ENCODE measurements at regions not wholly inside any gene's neighbourhood (a gene's known extent, or its start where the extent isn't known, plus 50 kb on each side); places are given as distances from the start of the nearest gene placed in this dataset.

DNA sequence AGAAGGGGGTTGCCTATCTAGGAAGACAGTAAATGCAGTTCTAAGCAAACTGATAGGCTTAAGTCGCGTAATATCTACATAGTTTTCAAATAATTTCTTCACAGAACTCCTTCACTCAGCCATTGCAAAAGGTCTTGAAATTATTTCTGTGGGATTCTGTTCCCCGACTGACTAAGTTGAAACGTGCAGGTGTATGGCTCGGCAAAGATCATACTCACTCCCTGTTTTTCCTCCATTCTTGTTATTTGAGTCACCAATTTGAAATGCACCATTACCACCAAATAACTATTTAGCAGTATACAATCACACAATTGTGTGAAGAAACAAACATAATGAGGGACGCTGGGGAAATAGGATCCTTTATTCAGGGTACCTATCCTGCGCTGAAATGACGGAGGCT, 771.1 kb downstream of the GATA3 start:
- FAIRE-seq: peak; percentile 39
- Histone ChIP-seq H3K4me2 (no peak overlapping the region), H3K9me3 (no peaks in the 10 kb centered on the region), H3K4me1 (no peaks in the 10 kb centered on the region), H3K27ac (no peak overlapping the region), H3K4me3 (no peak overlapping the region)
- ChIA-PET POLR2A (no interaction called here), CTCF (interaction anchor here (0.7 kb wide), 1 partner anchor 250 kb away, joined by 3 read pairs; no protein-coding TSS in a partner anchor)
- WGBS (ENCODE audit: missing lambda C conversion rate): 78% methylated on average over 8 of the region's 8 CpGs
- ATAC-seq: no peak
- TF ChIP-seq, protein P1, sequence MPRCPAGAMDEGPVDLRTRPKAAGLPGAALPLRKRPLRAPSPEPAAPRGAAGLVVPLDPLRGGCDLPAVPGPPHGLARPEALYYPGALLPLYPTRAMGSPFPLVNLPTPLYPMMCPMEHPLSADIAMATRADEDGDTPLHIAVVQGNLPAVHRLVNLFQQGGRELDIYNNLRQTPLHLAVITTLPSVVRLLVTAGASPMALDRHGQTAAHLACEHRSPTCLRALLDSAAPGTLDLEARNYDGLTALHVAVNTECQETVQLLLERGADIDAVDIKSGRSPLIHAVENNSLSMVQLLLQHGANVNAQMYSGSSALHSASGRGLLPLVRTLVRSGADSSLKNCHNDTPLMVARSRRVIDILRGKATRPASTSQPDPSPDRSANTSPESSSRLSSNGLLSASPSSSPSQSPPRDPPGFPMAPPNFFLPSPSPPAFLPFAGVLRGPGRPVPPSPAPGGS (IDR thresholded peaks at IDR 0.05): no peak
- TF ChIP-seq NPAS2 (CRISPR knock-in tag; IDR thresholded peaks at IDR 0.05; ENCODE audit: borderline replicate concordance) (no peak), TFCP2L1 (CRISPR knock-in tag; IDR thresholded peaks at IDR 0.05) (no peak), HOXB13 (CRISPR knock-in tag; IDR thresholded peaks at IDR 0.05; ENCODE audit: low read depth) (no peak), RFX5 (IDR thresholded peaks at IDR 0.05) (no peak), HDAC2 (IDR thresholded peaks at IDR 0.05) (no peak), NR3C1 (IDR thresholded peaks at IDR 0.05) (no peak), PHF8 (IDR thresholded peaks at IDR 0.05; ENCODE audit: borderline replicate concordance, low read depth) (no peak), CHD2 (IDR thresholded peaks at IDR 0.05; ENCODE audit: low read length, partially characterized antibody) (no peak), NFE2L2 (conservative IDR thresholded peaks at IDR 0.05; ENCODE audit: low read length) (no peak), ZFP36 (IDR thresholded peaks at IDR 0.05; ENCODE audit: borderline replicate concordance, partially characterized antibody) (no peak), POLR2AphosphoS2 (conservative IDR thresholded peaks at IDR 0.05; ENCODE audit: low read length) (no peak), POLR2A (IDR thresholded peaks at IDR 0.05; ENCODE audit: low read length) (no peak), MYC (IDR thresholded peaks at IDR 0.05; ENCODE audit: borderline replicate concordance, low read length) (no peak), JUNB (IDR thresholded peaks at IDR 0.05) (no peak)
- TF ChIP-seq, protein P2, sequence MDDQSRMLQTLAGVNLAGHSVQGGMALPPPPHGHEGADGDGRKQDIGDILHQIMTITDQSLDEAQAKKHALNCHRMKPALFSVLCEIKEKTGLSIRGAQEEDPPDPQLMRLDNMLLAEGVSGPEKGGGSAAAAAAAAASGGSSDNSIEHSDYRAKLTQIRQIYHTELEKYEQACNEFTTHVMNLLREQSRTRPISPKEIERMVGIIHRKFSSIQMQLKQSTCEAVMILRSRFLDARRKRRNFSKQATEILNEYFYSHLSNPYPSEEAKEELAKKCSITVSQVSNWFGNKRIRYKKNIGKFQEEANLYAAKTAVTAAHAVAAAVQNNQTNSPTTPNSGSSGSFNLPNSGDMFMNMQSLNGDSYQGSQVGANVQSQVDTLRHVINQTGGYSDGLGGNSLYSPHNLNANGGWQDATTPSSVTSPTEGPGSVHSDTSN (IDR thresholded peaks at IDR 0.05): no peak
- no peak for DNase-seq (ENCODE audit: low read depth in 1 of 2, low spot score in 1 of 2)

DNA sequence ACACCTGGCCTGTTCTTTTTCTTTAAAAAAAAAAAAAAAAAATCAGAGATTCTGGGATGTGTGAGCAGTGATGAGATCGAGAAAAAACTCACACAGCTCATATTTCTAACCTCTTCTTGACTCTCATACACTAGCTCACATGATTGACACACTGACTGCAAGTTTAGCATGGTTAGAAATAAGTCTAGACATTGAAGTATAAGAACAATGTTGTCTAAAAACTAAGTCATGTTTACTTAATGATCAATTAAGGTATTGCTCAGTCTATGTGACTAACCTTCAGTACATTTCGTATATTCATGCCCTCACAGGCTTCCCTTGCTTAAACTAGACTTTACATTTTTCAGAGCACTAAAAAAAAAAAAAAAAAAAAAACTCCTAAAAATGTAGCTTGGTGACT, 775.1 kb downstream of the GATA3 start:
- no peak for FAIRE-seq
- POLR2A ChIA-PET: interaction anchor here (0.5 kb wide), 1 partner anchor 10 kb away, joined by 3 read pairs; no protein-coding TSS in a partner anchor

DNA sequence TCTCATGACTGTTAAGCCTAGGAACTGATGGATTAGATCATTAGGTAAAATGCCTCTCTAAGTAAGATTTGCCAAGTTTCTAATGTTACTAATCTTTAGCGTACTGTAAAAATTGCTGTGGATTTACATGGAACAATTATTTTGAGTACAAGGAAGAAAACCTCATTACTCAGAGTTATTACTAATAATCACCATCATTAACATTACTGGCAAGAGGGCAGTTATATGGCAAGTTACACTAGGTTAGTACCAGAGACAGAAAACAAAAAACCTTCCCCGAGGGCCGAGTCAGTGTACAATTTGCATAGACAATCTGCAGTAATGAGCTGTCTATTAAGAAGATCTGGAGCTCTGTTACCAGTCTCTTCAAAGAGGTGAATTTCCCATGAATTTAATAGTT, 775.6 kb downstream of the GATA3 start:
- no peaks in the 10 kb centered on the region for H3K4me1 ChIP-seq
- CTCF ChIA-PET: interaction anchor here (0.6 kb wide), 1 partner anchor 113 kb away, joined by 3 read pairs; no protein-coding TSS in a partner anchor
- no peak overlapping the region for H3K27ac ChIP-seq
- H3K9me3 ChIP-seq: no peaks in the 10 kb centered on the region
- H3K4me3 ChIP-seq: no peak overlapping the region
- no peak overlapping the region for H3K4me2 ChIP-seq
- POLR2A ChIA-PET: no interaction called here
- no peak for ATAC-seq
- DNase-seq (ENCODE audit: low read depth in 1 of 2, low spot score in 1 of 2): no peak
- 85% methylated on average over 3 of the region's 3 CpGs for WGBS (ENCODE audit: missing lambda C conversion rate)
- FAIRE-seq: no peak
- TF ChIP-seq NR3C1 (IDR thresholded peaks at IDR 0.05): no peak
- TF ChIP-seq TP53 (CRISPR knock-in tag; IDR thresholded peaks at IDR 0.05): no peak
- TF ChIP-seq CHD2 (IDR thresholded peaks at IDR 0.05; ENCODE audit: low read length, partially characterized antibody): no peak
- TF ChIP-seq FOXS1 (CRISPR knock-in tag; IDR thresholded peaks at IDR 0.05): no peak
- TF ChIP-seq ZFP36 (IDR thresholded peaks at IDR 0.05; ENCODE audit: borderline replicate concordance, partially characterized antibody): no peak
- no peak for TF ChIP-seq HDAC2 (IDR thresholded peaks at IDR 0.05)

More for the DNA sequence above, 775.1 kb downstream of the GATA3 start:
- Histone ChIP-seq H3K27ac (no peak overlapping the region), H3K9me3 (no peaks in the 10 kb centered on the region), H3K4me3 (no peak overlapping the region), H3K4me1 (no peaks in the 10 kb centered on the region), H3K4me2 (0 out of 3 replicates have a peak overlapping the region, but pooled peaks have one; percentile 8)
- TF ChIP-seq POLR2A (IDR thresholded peaks at IDR 0.05; ENCODE audit: low read length): no peak
- TF ChIP-seq GATA3 (IDR thresholded peaks at IDR 0.05; ENCODE audit: borderline replicate concordance): peak; percentile 19; the same call in 1 of the 2 replicates
- TF ChIP-seq CHD4 (IDR thresholded peaks at IDR 0.05; ENCODE audit: borderline replicate concordance): no peak
- TF ChIP-seq ZC3H11A (IDR thresholded peaks at IDR 0.05): no peak
- no peak for TF ChIP-seq SREBF2 (IDR thresholded peaks at IDR 0.05)
- ATAC-seq (peak; percentile 30 to 53; a peak in 3 of 6 replicates), DNase-seq (ENCODE audit: low read depth in 1 of 2, low spot score in 1 of 2) (peak in 1 of 2 experiments; percentile 29)
- 21% methylated on average over 2 of the region's 2 CpGs for WGBS (ENCODE audit: missing lambda C conversion rate)
- CTCF ChIA-PET: interaction anchor here (0.6 kb wide), 1 partner anchor 114 kb away, joined by 3 read pairs; no protein-coding TSS in a partner anchor
